ENCODE measurements at regions not wholly inside any gene's neighbourhood (a gene's known extent, or its start where the extent isn't known, plus 50 kb on each side); places are given as distances from the start of the nearest gene placed in this dataset.

DNA sequence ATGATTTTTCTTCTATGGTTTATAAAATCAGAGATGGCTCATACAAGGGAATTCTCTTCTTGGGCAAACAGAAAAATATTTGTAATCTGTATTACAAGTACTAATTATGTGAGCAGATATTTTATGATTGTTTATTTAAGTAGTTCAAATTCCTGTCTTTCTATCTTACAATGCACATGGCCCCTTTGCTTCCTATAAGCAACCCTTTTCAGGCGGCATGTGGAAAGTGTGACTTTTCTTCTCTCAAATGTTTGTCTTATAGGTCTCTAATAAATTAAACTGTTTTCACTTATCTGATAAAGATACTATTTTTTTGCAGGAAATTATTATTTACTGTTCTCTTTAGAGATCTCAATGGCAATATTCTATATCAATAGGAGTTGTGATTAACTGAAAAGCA, 259.3 kb upstream of the MAGEB18 start:
- CTCF ChIA-PET: no interaction called here

More for the DNA sequence above, 259.3 kb upstream of the MAGEB18 start:
- Histone ChIP-seq H3K9me1 (ENCODE audit: insufficient read depth, low read length) (no peaks in the 10 kb centered on the region), H4K5ac (ENCODE audit: low read depth, low read length) (no peak overlapping the region), H3K79me1 (ENCODE audit: low read depth in 1 of 2, low read length in 2 of 2) (no peaks in the 10 kb centered on the region), H2BK5ac (ENCODE audit: low read depth, low read length, poor library complexity, severe bottlenecking) (no peak overlapping the region), H3K27ac (ENCODE audit: insufficient read depth, low read length) (no peak overlapping the region), H3K18ac (ENCODE audit: low read depth, low read length) (no peak overlapping the region), H4K20me1 (ENCODE audit: insufficient read depth, low read length) (no peaks in the 10 kb centered on the region), H3K23ac (ENCODE audit: low read depth, low read length) (no peak overlapping the region), H3K9me3 (ENCODE audit: control insufficient read depth, insufficient read depth, low read length) (0 out of 2 replicates have a peak, but pooled peaks cover 2% of the 10 kb centered on the region), H2AK5ac (ENCODE audit: low read depth, low read length) (no peak overlapping the region), H3K4ac (ENCODE audit: low read depth, low read length) (no peak overlapping the region), H3K4me3 (ENCODE audit: insufficient read depth, low read depth, low read length) (no peak overlapping the region), H4K91ac (ENCODE audit: insufficient read depth, low read depth, low read length) (no peak overlapping the region), H3K27me3 (ENCODE audit: control insufficient read depth, insufficient read depth, low read length) (no peaks in the 10 kb centered on the region), H2AFZ (replicated peaks; ENCODE audit: low read length, poor library complexity) (no peak overlapping the region), H4K8ac (ENCODE audit: low read depth in 2 of 2, low read length in 2 of 2) (no peak overlapping the region), H3K4me2 (ENCODE audit: low read depth, low read length) (no peak overlapping the region), H2BK20ac (ENCODE audit: low read depth, low read length) (no peak overlapping the region), H3K36me3 (ENCODE audit: control insufficient read depth, insufficient read depth, low read length) (no peaks in the 10 kb centered on the region), H3K56ac (ENCODE audit: extremely low read depth, insufficient read depth, low read length) (no peak overlapping the region), H2AK9ac (replicated peaks; ENCODE audit: low read depth, low read length, poor library complexity) (no peak overlapping the region), H3K4me1 (ENCODE audit: control insufficient read depth, insufficient read depth, low read length) (no peaks in the 10 kb centered on the region), H2BK15ac (ENCODE audit: low read depth, low read length) (no peak overlapping the region), H2BK120ac (ENCODE audit: low read depth, low read length) (no peak overlapping the region), H3K14ac (replicated peaks; ENCODE audit: low read depth, low read length) (no peak overlapping the region), H3K9ac (ENCODE audit: low read depth, low read length) (no peak overlapping the region)
- ATAC-seq (ENCODE audit: low read depth) (no peak), DNase-seq (no peak)
- POLR2A ChIA-PET (ENCODE audit: unreplicated experiment): no interaction called here
- TF ChIP-seq MAZ (IDR thresholded peaks at IDR 0.05; ENCODE audit: borderline replicate concordance, low read depth, low read length) (no peak), MAFK (IDR thresholded peaks at IDR 0.05; ENCODE audit: low read depth, low read length) (no peak), BHLHE40 (IDR thresholded peaks at IDR 0.05; ENCODE audit: low read depth, low read length) (no peak), FOS (IDR thresholded peaks at IDR 0.05; ENCODE audit: low read depth, low read length) (no peak), SMC3 (IDR thresholded peaks at IDR 0.05; ENCODE audit: low read depth, low read length) (no peak), MXI1 (IDR thresholded peaks at IDR 0.05; ENCODE audit: borderline replicate concordance, low read depth, low read length) (no peak), POLR2A (IDR thresholded peaks at IDR 0.05; ENCODE audit: low read depth, low read length) (no peak), CTCF (conservative IDR thresholded peaks at IDR 0.05; ENCODE audit: low read depth, low read length) (no peak), RAD21 (IDR thresholded peaks at IDR 0.05; ENCODE audit: low read length) (no peak), RCOR1 (IDR thresholded peaks at IDR 0.05; ENCODE audit: insufficient replicate concordance, low read length) (no peak), CEBPB (IDR thresholded peaks at IDR 0.05; ENCODE audit: low read depth, low read length) (no peak), RFX5 (IDR thresholded peaks at IDR 0.05; ENCODE audit: low read depth, low read length) (no peak), NFE2L2 (IDR thresholded peaks at IDR 0.05; ENCODE audit: low read depth, low read length) (no peak), CHD1 (IDR thresholded peaks at IDR 0.05; ENCODE audit: low read depth, low read length) (no peak)
- TF ChIP-seq, protein P1, sequence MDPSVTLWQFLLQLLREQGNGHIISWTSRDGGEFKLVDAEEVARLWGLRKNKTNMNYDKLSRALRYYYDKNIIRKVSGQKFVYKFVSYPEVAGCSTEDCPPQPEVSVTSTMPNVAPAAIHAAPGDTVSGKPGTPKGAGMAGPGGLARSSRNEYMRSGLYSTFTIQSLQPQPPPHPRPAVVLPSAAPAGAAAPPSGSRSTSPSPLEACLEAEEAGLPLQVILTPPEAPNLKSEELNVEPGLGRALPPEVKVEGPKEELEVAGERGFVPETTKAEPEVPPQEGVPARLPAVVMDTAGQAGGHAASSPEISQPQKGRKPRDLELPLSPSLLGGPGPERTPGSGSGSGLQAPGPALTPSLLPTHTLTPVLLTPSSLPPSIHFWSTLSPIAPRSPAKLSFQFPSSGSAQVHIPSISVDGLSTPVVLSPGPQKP (IDR thresholded peaks at IDR 0.05; ENCODE audit: borderline replicate concordance, low read depth, low read length): no peak
- TF ChIP-seq, protein P2, sequence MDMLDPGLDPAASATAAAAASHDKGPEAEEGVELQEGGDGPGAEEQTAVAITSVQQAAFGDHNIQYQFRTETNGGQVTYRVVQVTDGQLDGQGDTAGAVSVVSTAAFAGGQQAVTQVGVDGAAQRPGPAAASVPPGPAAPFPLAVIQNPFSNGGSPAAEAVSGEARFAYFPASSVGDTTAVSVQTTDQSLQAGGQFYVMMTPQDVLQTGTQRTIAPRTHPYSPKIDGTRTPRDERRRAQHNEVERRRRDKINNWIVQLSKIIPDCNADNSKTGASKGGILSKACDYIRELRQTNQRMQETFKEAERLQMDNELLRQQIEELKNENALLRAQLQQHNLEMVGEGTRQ (IDR thresholded peaks at IDR 0.05; ENCODE audit: low read depth, low read length): no peak
- intact Hi-C loops (cut with micrococcal nuclease): no loop called here
- WGBS, 2 experiments (ENCODE audit: extremely low coverage in 2 of 2, insufficient read length in 1 of 2): no CpG with 5 or more reads among the region's 1 CpG
- in situ Hi-C loops (cut with MboI; ENCODE audit: low sequenced_read_pairs): no loop called here
- BruUV-seq (replicated peaks): no TSS peak
- dilution Hi-C loops (cut with HindIII; ENCODE audit: low sequenced_read_pairs, unreplicated experiment): no loop called here

Data from IMR-90 (cell line).